Thyroid gland (tissue), 4 donors: ENCODE measurements at regions not wholly inside any gene's neighbourhood (a gene's known extent, or its start where the extent isn't known, plus 50 kb on each side); places are given as distances from the start of the nearest gene placed in this dataset.

Source experiments
- DNase-seq, 2 donors: peaks; one replicate each; pipeline ENCODE4 v3.0.0-alpha.2; 2019
- H3K27ac ChIP-seq, 3 donors: fragments of 200-600 bp; sonication (generic); 1 replicate in 2 of 3; 2 replicates in 1 of 3; pipeline ENCODE4 v1.5.1; 2016 to 2019; ENCODE audit warnings: mild to moderate bottlenecking in 1 of 3, moderate library complexity in 1 of 3
- H3K27me3 ChIP-seq: fragments of 200-600 bp; sonication (generic); one replicate; pipeline ENCODE4 v1.5.1; 2019
- H3K36me3 ChIP-seq, 2 donors: fragments of 200-600 bp; sonication (generic); one replicate each; pipeline ENCODE4 v1.5.1; 2016 to 2019
- H3K4me1 ChIP-seq, 2 donors: fragments of 200-600 bp; sonication (generic); one replicate each; pipeline ENCODE4 v1.5.1; 2017 to 2019
- H3K4me3 ChIP-seq, 3 donors: fragments of 200-600 bp; sonication (generic); replicated peaks in 1 of 3; 1 replicate in 2 of 3; 2 replicates in 1 of 3; pipeline ENCODE4 v1.5.1; 2016; ENCODE audit warnings: mild to moderate bottlenecking in 1 of 3
- H3K9me3 ChIP-seq: fragments of 200-600 bp; sonication (generic); one replicate; pipeline ENCODE4 v1.5.1; 2017
- POLR2A ChIP-seq, 2 donors: fragments of 450-650 bp; IDR thresholded peaks; one replicate each; pipeline ENCODE4 v1.6.1; 2017; ENCODE audit warnings: antibody characterized with exemption in 2 of 2, mild to moderate bottlenecking in 2 of 2, moderate library complexity in 1 of 2
- WGBS, 2 donors: methylation state at CpG; one replicate each; pipeline ENCODE4 v1.1.5; 2017; 5-methylcytosine and 5-hydroxymethylcytosine counted together
- intact Hi-C: fragments of 100-400 bp; cut with DNase I; formaldehyde crosslinking; loops from one replicate; pipeline ENCODE4 v1.15.1; 2023
- TF ChIP-seq, protein P1 (sequence below), 6 experiments: fragments of 200-600 bp in 3 of 6; fragments of 450-650 bp in 3 of 6; sonication (generic) in 3 of 6; IDR thresholded peaks; one replicate each; pipeline ENCODE4 v1.5.1; 2016 to 2019; ENCODE audit warnings: antibody characterized with exemption in 6 of 6, mild to moderate bottlenecking in 2 of 6, inconsistent platforms in 1 of 6, moderate library complexity in 1 of 6

- intact Hi-C loops, result no loop called here
- 90 to 93% methylated on average over 5 of the region's 5 CpGs for whole genome bisulfite sequencing, 2 donors
- TF ChIP-seq, protein P1, sequence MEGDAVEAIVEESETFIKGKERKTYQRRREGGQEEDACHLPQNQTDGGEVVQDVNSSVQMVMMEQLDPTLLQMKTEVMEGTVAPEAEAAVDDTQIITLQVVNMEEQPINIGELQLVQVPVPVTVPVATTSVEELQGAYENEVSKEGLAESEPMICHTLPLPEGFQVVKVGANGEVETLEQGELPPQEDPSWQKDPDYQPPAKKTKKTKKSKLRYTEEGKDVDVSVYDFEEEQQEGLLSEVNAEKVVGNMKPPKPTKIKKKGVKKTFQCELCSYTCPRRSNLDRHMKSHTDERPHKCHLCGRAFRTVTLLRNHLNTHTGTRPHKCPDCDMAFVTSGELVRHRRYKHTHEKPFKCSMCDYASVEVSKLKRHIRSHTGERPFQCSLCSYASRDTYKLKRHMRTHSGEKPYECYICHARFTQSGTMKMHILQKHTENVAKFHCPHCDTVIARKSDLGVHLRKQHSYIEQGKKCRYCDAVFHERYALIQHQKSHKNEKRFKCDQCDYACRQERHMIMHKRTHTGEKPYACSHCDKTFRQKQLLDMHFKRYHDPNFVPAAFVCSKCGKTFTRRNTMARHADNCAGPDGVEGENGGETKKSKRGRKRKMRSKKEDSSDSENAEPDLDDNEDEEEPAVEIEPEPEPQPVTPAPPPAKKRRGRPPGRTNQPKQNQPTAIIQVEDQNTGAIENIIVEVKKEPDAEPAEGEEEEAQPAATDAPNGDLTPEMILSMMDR (IDR thresholded peaks at IDR 0.05), result no peak
- TF ChIP-seq POLR2A (IDR thresholded peaks at IDR 0.05), result no peak
Observed at GRCh38 chr5:44605926-44606325, 202.8 kb upstream of the MRPS30 start.

GRCh38 chr5:44603496-44604272 is 205.1 kb upstream of the MRPS30 start:
- WGBS, 2 donors, result 76 to 80% methylated on average over 8 of the region's 8 CpGs
- intact Hi-C loops, result no loop called here
- H3K36me3 ChIP-seq, result no peaks in the 10 kb centered on the region
- no peak overlapping the region for H3K4me3 ChIP-seq
- TF ChIP-seq, protein P1 (IDR thresholded peaks at IDR 0.05), result no peak
- TF ChIP-seq POLR2A (IDR thresholded peaks at IDR 0.05), result no peak
- DNase-seq, result no peak
- H3K27me3 ChIP-seq, result no peaks in the 10 kb centered on the region
- H3K27ac ChIP-seq, result no peak overlapping the region
- no peaks in the 10 kb centered on the region for H3K4me1 ChIP-seq
- no peaks in the 10 kb centered on the region for H3K9me3 ChIP-seq

More at GRCh38 chr5:44605926-44606325, 202.8 kb upstream of the MRPS30 start:
- H3K36me3 ChIP-seq, result no peaks in the 10 kb centered on the region
- no peaks in the 10 kb centered on the region for H3K4me1 ChIP-seq
- H3K27me3 ChIP-seq, result no peaks in the 10 kb centered on the region
- no peak overlapping the region for H3K27ac ChIP-seq
- DNase-seq, result no peak
- no peaks in the 10 kb centered on the region for H3K9me3 ChIP-seq
- no peak overlapping the region for H3K4me3 ChIP-seq

DNA sequence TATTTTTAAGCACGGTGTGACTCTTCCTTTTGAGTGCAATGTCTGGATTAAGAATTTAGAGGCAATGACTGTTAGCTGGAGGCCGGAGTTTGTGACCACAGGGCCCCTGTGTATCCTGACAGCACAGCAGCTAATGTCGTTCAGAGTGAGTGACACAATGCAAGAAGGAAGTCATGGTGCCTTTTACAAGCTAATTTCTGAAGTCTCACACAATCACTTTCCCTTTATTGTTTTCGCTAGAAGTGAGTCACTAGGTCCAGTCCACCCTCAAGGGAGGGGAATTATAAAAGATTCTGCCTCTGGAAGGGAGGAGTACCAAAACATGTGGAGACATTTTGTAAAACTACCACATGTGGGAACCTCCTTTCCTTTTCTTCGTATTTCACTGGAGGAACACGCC is 185.5 kb upstream of the FGF10 start:
- H3K4me3 ChIP-seq, result no peak overlapping the region
- H3K9me3 ChIP-seq, result no peaks in the 10 kb centered on the region
- no peak overlapping the region for H3K27ac ChIP-seq
- 68 to 78% methylated on average over 6 of the region's 6 CpGs for WGBS, 2 donors
- TF ChIP-seq, protein P1 (IDR thresholded peaks at IDR 0.05), result no peak
- TF ChIP-seq POLR2A (IDR thresholded peaks at IDR 0.05), result no peak
- intact Hi-C loops, result no loop called here
- H3K4me1 ChIP-seq, result no peaks in the 10 kb centered on the region
- H3K27me3 ChIP-seq, result no peaks in the 10 kb centered on the region
- DNase-seq, result no peak
- H3K36me3 ChIP-seq, result no peaks in the 10 kb centered on the region

GRCh38 chr5:44568519-44568918 is 179.3 kb upstream of the FGF10 start:
- TF ChIP-seq, protein P1 (IDR thresholded peaks at IDR 0.05), result no peak
- no peak for TF ChIP-seq POLR2A (IDR thresholded peaks at IDR 0.05)
- H3K4me3 ChIP-seq, result no peak overlapping the region
- H3K27ac ChIP-seq, result no peak overlapping the region
- DNase-seq, result no peak
- H3K27me3 ChIP-seq, result no peaks in the 10 kb centered on the region
- H3K36me3 ChIP-seq, result no peaks in the 10 kb centered on the region
- no peaks in the 10 kb centered on the region for H3K4me1 ChIP-seq
- intact Hi-C loops, result no loop called here
- H3K9me3 ChIP-seq, result no peaks in the 10 kb centered on the region
- 93 to 98% methylated on average over 1 of the region's 1 CpG for whole genome bisulfite sequencing, 2 donors

- WGBS, 2 donors, result 79 to 87% methylated on average over 2 of the region's 2 CpGs
- intact Hi-C loops, result no loop called here
- TF ChIP-seq, protein P1 (IDR thresholded peaks at IDR 0.05), result no peak
- no peak for TF ChIP-seq POLR2A (IDR thresholded peaks at IDR 0.05)
- Histone ChIP-seq H3K9me3 (no peaks in the 10 kb centered on the region), H3K4me1 (no peaks in the 10 kb centered on the region), H3K36me3 (no peaks in the 10 kb centered on the region), H3K4me3 (no peak overlapping the region), H3K27ac (no peak overlapping the region), H3K27me3 (no peaks in the 10 kb centered on the region)
- no peak for DNase-seq
Observed at GRCh38 chr5:44565902-44566301, 176.7 kb upstream of the FGF10 start.
